Dedifferentiated amniotic fluid mesenchymal stem cell (primary cell): ENCODE measurements at regions not wholly inside any gene's neighbourhood (a gene's known extent, or its start where the extent isn't known, plus 50 kb on each side); places are given as distances from the start of the nearest gene placed in this dataset.

Experiments used
- DNase-seq: peaks from one replicate; pipeline ENCODE4 v3.0.0-alpha.2; 2016; ENCODE audit errors: extremely low spot score

GRCh38 chr17:33976831-33977230, 278.3 kb upstream of the CCL2 start:
- DNase-seq, result no peak

- no peak for DNase-seq
These were observed 277.2 kb upstream of the CCL2 start for GRCh38 chr17:33977729-33978514.

- DNase-seq, result no peak
These were observed 276.2 kb upstream of the CCL2 start for GRCh38 chr17:33978889-33979288.

- DNase-seq, result no peak
These were observed 274.9 kb upstream of the CCL2 start for GRCh38 chr17:33980193-33980592.

GRCh38 chr17:33981711-33982601, 273.1 kb upstream of the CCL2 start:
- no peak for DNase-seq

GRCh38 chr17:33982909-33983308, 272.2 kb upstream of the CCL2 start:
- DNase-seq, result no peak

GRCh38 chr17:33983824-33984574, 271.1 kb upstream of the CCL2 start:
- no peak for DNase-seq

- DNase-seq, result no peak
These were observed 269.0 kb upstream of the CCL2 start for GRCh38 chr17:33986088-33986487.

- DNase-seq, result no peak
These were observed 268.5 kb upstream of the CCL2 start for GRCh38 chr17:33986566-33986965.

- DNase-seq, result no peak
These were observed 267.9 kb upstream of the CCL2 start for GRCh38 chr17:33987162-33987561.

- no peak for DNase-seq
These were observed 265.5 kb upstream of the CCL2 start for GRCh38 chr17:33989361-33990148.

GRCh38 chr17:33990943-33991706, 264.0 kb upstream of the CCL2 start:
- DNase-seq, result no peak

GRCh38 chr17:33992113-33992512, 263.0 kb upstream of the CCL2 start:
- no peak for DNase-seq

- DNase-seq, result no peak
These were observed 254.4 kb upstream of the CCL2 start for GRCh38 chr17:34000639-34001038.

- no peak for DNase-seq
These were observed 253.8 kb upstream of the CCL2 start for GRCh38 chr17:34001246-34001645.

- no peak for DNase-seq
These were observed 249.0 kb upstream of the CCL2 start for GRCh38 chr17:34006126-34006525.

GRCh38 chr17:34008125-34008524, 247.0 kb upstream of the CCL2 start:
- no peak for DNase-seq

GRCh38 chr17:34009912-34010311, 245.2 kb upstream of the CCL2 start:
- DNase-seq, result no peak

GRCh38 chr17:34010534-34010933, 244.6 kb upstream of the CCL2 start:
- DNase-seq, result no peak

GRCh38 chr17:34011599-34011998, 243.5 kb upstream of the CCL2 start:
- DNase-seq, result no peak
